HEK293 (cell line): ENCODE measurements at regions not wholly inside any gene's neighbourhood (a gene's known extent, or its start where the extent isn't known, plus 50 kb on each side); places are given as distances from the start of the nearest gene placed in this dataset.

Experiments
- MZF1 ChIP-seq: fragments of 450-650 bp; formaldehyde crosslinking; IDR thresholded peaks from 2 replicates; pipeline ENCODE4 v1.5.1; 2017; ENCODE audit warnings: missing biosample characterization, missing genetic modification characterization, borderline replicate concordance
- SETDB1 ChIP-seq: IDR thresholded peaks from one replicate; pipeline ENCODE4 v1.6.1; 2017; ENCODE audit warnings: mild to moderate bottlenecking, low read length, moderate library complexity, mixed read lengths; ENCODE audit not compliant: insufficient read length
- YY1 ChIP-seq: fragments of 450-650 bp; formaldehyde crosslinking; IDR thresholded peaks from 2 replicates; pipeline ENCODE4 v1.5.1; 2018; ENCODE audit warnings: missing biosample characterization, missing genetic modification characterization
- ZFP3 ChIP-seq: fragments of 450-650 bp; formaldehyde crosslinking; IDR thresholded peaks from 2 replicates; pipeline ENCODE4 v1.5.1; 2016; ENCODE audit warnings: low read depth, missing biosample characterization, missing genetic modification characterization
- ZNF175 ChIP-seq: fragments of 450-650 bp; formaldehyde crosslinking; IDR thresholded peaks from 2 replicates; pipeline ENCODE4 v1.5.1; 2016; ENCODE audit warnings: missing biosample characterization, missing genetic modification characterization
- ZNF529 ChIP-seq: fragments of 450-650 bp; formaldehyde crosslinking; IDR thresholded peaks from 2 replicates; pipeline ENCODE4 v1.5.1; 2017; ENCODE audit warnings: missing genetic modification characterization, missing biosample characterization; ENCODE audit not compliant: insufficient replicate concordance
- ZNF658 ChIP-seq: fragments of 450-650 bp; formaldehyde crosslinking; IDR thresholded peaks from 2 replicates; pipeline ENCODE4; 2016; ENCODE audit warnings: missing biosample characterization, missing genetic modification characterization
- TF ChIP-seq, protein P1 (sequence below): fragments of 450-650 bp; formaldehyde crosslinking; IDR thresholded peaks from 2 replicates; pipeline ENCODE4; 2016; ENCODE audit warnings: missing biosample characterization, missing genetic modification characterization
- TF ChIP-seq, protein P2 (sequence below): fragments of 450-650 bp; formaldehyde crosslinking; IDR thresholded peaks from 2 replicates; pipeline ENCODE4 v1.5.1; 2016; ENCODE audit warnings: missing biosample characterization, missing genetic modification characterization
- TF ChIP-seq, protein P3 (sequence below): fragments of 450-650 bp; formaldehyde crosslinking; IDR thresholded peaks from 2 replicates; pipeline ENCODE4 v1.5.1; 2016; ENCODE audit warnings: missing biosample characterization, missing genetic modification characterization
- TF ChIP-seq, protein P4 (sequence below): fragments of 450-650 bp; formaldehyde crosslinking; IDR thresholded peaks from 2 replicates; pipeline ENCODE4 v1.5.1; 2016; ENCODE audit warnings: missing biosample characterization, missing genetic modification characterization

DNA sequence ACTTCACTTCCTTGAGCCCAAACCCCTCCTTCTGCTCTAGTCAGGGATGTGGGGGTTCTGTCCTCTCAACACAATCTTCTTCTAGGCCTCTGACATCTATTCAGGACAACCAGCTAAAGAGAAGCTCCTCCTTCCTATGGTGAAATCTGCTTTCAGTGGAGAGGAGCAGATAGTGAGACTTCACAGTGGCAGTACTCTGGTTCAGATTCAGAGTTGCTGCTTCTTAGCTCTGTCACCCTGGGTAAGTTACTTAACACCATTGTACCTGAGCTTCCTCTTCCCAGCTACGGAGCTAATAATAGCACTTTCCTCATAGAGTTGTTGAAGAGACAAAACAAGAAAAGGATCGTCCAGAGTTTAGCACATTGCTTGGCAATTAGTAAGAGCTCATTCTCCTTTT is 77.3 kb upstream of the LARP1 start:
- TF ChIP-seq, protein P1, sequence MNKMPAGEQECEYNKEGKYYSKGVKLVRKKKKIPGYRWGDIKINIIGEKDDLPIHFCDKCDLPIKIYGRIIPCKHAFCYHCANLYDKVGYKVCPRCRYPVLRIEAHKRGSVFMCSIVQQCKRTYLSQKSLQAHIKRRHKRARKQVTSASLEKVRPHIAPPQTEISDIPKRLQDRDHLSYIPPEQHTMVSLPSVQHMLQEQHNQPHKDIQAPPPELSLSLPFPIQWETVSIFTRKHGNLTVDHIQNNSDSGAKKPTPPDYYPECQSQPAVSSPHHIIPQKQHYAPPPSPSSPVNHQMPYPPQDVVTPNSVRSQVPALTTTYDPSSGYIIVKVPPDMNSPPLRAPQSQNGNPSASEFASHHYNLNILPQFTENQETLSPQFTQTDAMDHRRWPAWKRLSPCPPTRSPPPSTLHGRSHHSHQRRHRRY, result no peak
- TF ChIP-seq ZNF658 (tag by site-specific recombination) (no peak), YY1 (tag by site-specific recombination) (no peak), ZNF175 (tag by site-specific recombination) (no peak), ZNF529 (tag by site-specific recombination) (no peak), ZFP3 (tag by site-specific recombination) (no peak), SETDB1 (no peak), MZF1 (no peak)
- TF ChIP-seq, protein P2, sequence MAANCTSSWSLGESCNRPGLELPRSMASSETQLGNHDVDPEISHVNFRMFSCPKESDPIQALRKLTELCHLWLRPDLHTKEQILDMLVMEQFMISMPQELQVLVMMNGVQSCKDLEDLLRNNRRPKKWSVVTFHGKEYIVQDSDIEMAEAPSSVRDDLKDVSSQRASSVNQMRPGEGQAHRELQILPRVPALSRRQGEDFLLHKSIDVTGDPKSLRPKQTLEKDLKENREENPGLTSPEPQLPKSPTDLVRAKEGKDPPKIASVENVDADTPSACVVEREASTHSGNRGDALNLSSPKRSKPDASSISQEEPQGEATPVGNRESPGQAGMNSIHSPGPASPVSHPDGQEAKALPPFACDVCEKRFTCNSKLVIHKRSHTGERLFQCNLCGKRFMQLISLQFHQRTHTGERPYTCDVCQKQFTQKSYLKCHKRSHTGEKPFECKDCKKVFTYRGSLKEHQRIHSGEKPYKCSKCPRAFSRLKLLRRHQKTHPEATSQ (tag by site-specific recombination), result no peak
- TF ChIP-seq, protein P3, sequence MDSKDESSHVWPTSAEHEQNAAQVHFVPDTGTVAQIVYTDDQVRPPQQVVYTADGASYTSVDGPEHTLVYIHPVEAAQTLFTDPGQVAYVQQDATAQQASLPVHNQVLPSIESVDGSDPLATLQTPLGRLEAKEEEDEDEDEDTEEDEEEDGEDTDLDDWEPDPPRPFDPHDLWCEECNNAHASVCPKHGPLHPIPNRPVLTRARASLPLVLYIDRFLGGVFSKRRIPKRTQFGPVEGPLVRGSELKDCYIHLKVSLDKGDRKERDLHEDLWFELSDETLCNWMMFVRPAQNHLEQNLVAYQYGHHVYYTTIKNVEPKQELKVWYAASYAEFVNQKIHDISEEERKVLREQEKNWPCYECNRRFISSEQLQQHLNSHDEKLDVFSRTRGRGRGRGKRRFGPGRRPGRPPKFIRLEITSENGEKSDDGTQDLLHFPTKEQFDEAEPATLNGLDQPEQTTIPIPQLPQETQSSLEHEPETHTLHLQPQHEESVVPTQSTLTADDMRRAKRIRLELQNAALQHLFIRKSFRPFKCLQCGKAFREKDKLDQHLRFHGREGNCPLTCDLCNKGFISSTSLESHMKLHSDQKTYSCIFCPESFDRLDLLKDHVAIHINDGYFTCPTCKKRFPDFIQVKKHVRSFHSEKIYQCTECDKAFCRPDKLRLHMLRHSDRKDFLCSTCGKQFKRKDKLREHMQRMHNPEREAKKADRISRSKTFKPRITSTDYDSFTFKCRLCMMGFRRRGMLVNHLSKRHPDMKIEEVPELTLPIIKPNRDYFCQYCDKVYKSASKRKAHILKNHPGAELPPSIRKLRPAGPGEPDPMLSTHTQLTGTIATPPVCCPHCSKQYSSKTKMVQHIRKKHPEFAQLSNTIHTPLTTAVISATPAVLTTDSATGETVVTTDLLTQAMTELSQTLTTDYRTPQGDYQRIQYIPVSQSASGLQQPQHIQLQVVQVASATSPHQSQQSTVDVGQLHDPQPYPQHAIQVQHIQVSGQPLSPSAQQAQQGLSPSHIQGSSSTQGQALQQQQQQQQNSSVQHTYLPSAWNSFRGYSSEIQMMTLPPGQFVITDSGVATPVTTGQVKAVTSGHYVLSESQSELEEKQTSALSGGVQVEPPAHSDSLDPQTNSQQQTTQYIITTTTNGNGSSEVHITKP, result no peak
- TF ChIP-seq, protein P4, sequence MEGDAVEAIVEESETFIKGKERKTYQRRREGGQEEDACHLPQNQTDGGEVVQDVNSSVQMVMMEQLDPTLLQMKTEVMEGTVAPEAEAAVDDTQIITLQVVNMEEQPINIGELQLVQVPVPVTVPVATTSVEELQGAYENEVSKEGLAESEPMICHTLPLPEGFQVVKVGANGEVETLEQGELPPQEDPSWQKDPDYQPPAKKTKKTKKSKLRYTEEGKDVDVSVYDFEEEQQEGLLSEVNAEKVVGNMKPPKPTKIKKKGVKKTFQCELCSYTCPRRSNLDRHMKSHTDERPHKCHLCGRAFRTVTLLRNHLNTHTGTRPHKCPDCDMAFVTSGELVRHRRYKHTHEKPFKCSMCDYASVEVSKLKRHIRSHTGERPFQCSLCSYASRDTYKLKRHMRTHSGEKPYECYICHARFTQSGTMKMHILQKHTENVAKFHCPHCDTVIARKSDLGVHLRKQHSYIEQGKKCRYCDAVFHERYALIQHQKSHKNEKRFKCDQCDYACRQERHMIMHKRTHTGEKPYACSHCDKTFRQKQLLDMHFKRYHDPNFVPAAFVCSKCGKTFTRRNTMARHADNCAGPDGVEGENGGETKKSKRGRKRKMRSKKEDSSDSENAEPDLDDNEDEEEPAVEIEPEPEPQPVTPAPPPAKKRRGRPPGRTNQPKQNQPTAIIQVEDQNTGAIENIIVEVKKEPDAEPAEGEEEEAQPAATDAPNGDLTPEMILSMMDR (tag by site-specific recombination), result no peak
